ENCODE measurements at regions not wholly inside any gene's neighbourhood (a gene's known extent, or its start where the extent isn't known, plus 50 kb on each side); places are given as distances from the start of the nearest gene placed in this dataset.
"Not testable (repeated sequence)": the region's sequence is repeated elsewhere in the genome, so short reads cannot be mapped to it uniquely, and the experiment has no call there.

DNA sequence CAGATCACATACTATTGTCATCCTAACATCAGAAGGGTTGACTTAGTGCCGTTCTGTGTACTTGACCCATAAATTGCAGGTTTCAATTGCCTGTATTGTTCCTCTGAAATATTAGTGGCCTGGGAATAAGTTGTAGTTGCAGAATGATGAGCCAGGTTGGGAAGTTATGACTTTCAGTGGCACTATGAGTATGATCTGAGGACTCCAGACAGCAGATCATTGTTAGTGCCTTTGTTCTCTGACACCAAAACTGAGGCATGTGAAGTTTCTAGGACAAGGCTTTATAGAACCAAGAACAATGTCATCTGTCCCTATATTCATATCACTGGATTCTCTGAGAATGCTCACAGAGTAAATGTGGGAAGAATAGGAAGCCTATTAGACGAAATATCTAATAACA lies 403.7 kb downstream of the STK39 start:
- DNase-seq (ENCODE audit: low read depth in 2 of 2): no peak

DNA sequence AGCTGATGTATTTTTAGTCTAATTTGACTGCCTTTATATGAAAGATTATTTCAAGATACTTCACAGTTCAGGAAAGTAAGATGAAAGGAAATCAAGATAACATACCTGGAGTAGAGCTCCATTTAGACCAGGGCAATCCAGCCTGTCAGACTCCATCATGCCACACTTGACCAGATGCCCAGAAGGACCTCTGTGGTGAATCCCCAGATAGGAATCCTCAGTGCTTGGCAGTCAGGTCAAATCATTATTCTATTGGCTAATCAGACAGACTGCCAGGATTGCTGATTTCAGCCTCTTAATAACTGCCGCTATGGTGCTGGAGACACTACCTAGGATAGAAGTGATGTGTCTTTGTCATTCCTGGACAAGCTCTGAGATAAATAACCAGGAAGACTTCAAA lies 404.2 kb downstream of the STK39 start:
- no peak for DNase-seq (ENCODE audit: low read depth in 2 of 2)

- DNase-seq (ENCODE audit: low read depth in 2 of 2): no peak
Observed at GRCh38 chr2:167842047-167842446, 405.3 kb downstream of the STK39 start.

DNA sequence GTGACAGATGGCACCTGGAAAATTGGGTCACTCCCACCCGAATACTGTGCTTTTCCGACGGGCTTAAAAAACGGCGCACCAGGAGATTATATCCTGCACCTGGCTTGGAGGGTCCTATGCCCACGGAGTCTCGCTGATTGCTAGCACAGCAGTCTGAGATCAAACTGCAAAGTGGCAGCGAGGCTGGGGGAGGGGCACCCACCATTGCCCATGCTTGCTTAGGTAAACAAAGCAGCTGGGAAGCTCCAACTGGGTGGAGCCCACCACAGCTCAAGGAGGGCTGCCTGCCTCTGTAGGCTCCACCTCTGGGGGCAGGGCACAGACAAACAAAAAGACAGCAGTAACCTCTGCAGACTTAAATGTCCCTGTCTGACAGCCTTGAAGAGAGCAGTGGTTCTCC lies 412.1 kb downstream of the STK39 start:
- not testable (repeated sequence) for DNase-seq (ENCODE audit: low read depth in 2 of 2)

DNA sequence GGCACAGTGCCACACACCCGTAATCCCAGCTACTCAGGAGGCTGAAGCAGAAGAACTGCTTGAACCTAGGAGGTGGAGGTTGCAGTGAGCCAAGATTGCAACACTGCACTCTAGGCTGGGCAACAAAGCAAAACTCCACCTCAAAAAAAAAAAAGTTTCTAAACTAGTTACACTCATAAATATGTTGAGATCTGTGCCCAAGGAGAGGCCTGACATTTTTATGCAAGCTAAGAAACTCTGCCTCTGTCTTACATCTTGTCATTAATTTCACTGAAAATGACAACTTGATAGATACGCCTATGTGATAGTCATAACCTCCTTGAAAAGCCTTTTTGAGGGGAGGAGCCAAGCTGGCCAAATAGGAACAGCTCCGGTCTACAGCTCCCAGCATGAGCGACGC lies 412.7 kb downstream of the STK39 start:
- no peak for DNase-seq (ENCODE audit: low read depth in 2 of 2)

DNA sequence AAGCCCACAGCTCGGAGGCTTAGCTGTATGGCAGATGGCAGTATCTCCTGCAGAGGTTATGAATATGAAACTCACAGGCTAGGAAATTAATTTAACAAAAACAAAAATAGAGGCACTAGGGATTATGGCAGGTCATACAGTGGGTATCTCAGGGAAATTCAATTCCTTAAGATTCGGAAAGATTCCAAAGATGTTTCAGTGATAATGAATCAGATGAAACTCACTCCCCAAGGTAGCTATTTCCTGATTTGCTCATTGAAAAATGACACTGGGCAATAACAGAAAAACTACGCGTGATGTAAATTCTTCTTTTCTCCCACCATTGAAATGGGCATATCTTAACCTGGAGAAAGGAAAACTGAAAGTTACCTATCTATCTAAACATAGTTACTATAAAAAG lies 414.1 kb downstream of the STK39 start:
- DNase-seq (ENCODE audit: low read depth in 2 of 2): no peak

- no peak for DNase-seq (ENCODE audit: low read depth in 2 of 2)
Observed at GRCh38 chr2:167832868-167833287, 414.5 kb downstream of the STK39 start.

DNA sequence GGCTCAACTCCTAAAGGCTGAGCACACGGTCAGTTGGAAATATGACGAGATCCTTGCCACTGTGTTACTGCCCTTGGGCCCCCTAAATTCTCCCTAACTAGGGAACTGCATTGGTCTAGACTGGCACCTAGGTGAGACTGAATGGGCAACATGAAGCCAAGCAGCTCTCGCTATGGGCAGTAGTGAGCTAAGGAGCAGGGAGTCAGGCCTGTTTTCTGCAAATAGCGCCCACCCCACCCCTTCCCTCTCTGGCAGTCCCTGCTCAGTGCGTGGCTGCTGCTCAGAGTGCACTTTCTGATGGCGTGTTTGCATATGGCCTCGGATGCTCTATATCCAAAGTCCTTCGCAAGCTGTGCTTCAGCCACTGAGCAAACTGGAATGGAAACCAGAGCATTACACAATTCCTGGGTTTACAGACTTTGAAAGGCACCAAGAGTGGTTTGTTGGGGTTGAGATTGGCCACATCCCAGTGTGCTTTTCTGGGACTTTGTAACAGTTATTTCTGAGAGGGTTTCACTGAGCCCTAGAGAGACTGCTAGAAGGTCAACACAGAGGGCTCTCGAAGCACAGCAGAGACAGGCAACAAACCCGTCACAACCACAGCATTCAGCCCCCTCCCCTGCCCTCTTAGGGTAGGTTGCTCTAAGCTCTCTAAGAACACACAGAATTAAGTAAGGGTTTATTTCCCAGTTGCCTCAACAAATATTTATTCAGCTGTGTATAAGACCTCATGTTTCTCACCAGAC lies 419.9 kb downstream of the STK39 start:
- no peak for DNase-seq (ENCODE audit: low read depth in 2 of 2)

DNA sequence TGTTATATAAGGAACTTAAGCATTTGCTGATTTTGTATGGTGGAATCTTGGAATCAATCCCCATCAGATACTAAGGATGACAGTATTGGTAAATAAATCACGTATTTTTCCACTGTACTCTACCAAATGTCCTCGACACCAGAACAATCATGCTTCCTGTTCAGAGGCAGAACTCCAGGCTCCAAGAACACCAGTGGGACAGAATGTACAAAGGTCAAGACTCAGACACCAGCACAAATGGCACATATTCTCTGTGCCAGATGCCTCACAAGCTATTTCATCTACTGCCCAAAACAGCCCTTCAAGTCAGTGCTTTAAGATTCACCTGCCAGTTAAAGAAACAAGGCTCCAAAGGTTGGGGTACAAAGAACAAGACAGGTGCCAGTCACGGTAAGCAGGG lies 420.5 kb downstream of the STK39 start:
- no peak for DNase-seq (ENCODE audit: low read depth in 2 of 2)

DNA sequence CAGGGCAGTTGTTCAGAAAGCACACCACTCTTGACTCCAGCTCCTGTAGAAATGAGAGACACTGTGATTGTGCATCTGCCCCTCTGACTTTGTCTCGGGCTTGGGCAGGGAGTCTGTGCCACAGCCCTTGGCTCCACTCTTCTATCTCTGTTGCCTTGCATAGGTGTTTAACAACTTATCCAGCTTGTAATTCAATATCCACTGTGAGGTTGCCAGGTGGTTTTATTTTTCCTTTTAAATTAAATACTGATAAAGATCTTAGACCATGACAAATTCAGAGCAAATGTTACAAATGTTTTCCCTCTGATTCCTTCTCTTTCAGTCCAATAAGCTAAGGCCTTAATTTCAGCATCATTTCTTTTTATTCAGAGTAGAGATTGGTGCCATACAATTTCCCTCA lies 421.7 kb downstream of the STK39 start:
- no peak for DNase-seq (ENCODE audit: low read depth in 2 of 2)

DNA sequence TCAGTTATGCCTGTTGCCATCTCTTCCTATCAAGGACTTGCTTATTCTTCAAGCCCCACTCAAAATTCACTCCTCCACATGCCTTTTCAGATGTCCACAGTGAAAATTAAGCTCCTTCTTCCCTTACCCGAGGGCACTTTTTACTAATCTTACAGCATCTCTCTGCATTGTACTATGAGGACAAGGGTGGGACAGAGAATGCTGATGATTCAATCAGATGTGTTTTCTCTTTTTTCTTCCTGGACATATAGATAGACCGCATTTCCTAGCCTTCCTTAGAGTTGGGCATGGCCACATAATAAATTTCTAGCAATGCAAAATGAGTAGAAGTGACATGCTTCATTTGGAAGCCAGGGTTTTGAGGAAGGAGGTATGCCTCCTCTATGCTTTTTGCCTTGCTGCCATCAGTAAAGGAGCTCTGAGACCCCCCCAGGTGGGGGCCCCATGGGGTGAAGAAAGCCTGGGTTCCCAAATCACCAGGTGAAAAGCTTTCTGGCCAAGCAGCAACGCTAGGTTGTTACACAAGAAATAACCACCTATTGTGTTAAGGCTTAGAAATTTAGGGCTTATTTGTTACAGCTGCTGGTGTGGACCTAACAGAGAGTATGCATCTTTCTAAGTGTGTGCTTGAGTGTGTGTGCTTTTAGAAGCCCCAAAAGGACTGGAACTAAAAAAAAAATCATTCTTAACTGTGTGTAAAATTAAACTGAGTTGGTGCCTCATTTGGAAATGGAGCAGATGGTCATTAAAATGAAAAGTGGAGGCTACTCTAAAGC lies 424.5 kb downstream of the STK39 start:
- DNase-seq (ENCODE audit: low read depth in 2 of 2): no peak

GRCh38 chr2:167820488-167820887 lies 426.9 kb downstream of the STK39 start:
- no peak for DNase-seq (ENCODE audit: low read depth in 2 of 2)

GRCh38 chr2:167818521-167818920 lies 428.9 kb downstream of the STK39 start:
- no peak for DNase-seq (ENCODE audit: low read depth in 2 of 2)

DNA sequence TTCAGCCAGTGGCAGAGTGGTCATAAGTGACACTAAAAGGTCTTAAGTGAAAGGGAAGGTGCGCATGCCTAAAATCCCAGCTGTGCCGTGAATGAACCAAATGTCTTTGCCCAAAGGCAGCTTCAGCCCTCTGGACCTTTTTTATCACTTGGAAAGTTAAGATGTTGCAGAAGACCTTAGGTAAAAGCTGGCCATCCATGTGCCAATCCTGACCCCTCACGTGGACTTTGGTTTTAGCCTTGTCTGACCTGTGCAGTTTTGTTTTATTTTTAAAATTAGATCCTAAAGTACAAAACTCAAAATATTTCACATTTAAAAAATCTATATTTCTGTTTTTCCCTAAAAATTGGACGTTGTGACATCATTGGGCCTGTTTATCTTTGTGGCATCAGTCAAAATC lies 429.5 kb downstream of the STK39 start:
- DNase-seq (ENCODE audit: low read depth in 2 of 2): no peak

GRCh38 chr2:167817422-167817821 lies 430.0 kb downstream of the STK39 start:
- DNase-seq (ENCODE audit: low read depth in 2 of 2): no peak

DNA sequence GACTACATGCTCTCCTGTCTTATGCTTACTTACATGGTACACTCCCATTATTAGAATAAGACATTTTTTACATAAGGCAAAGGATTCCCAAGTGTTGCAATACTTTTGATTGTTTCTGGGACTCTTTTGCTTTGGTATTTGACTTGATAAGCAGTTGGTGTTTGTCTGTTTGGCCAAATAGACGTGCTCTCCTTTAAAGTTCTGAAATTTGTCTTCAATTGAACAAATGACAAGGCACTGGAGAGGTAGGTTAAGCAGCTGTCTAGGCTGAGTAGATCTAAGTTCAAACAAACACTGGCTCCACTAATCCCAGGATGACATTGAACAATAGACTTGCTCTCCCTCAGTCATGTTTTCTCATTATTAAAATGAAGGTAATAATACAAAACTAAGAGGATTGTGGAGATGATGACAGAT lies 430.5 kb downstream of the STK39 start:
- DNase-seq (ENCODE audit: low read depth in 2 of 2): no peak

- DNase-seq (ENCODE audit: low read depth in 2 of 2): no peak
Observed at GRCh38 chr2:167814881-167815718, 432.3 kb downstream of the STK39 start.

GRCh38 chr2:167814482-167814880 lies 432.9 kb downstream of the STK39 start:
- not testable (repeated sequence) for DNase-seq (ENCODE audit: low read depth in 2 of 2)

DNA sequence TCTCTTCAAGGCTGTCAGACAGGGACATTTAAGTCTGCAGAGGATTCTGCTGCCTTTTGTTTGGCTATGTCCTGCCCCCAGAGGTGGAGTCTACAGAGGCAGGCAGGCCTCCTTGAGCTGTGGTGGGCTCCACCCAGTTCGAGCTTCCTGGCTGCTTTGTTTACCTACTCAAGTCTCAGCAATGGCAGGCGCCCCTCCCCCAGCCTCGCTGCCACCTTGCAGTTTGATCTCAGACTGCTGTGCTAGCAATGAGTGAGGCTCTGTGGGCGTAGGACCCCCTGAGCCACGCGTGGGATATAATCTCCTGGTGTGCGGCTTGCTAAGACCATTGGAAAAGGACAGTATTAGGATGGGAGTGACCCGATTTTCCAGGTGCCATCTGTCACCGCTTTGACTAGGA lies 437.6 kb downstream of the STK39 start:
- not testable (repeated sequence) for DNase-seq (ENCODE audit: low read depth in 2 of 2)

DNA sequence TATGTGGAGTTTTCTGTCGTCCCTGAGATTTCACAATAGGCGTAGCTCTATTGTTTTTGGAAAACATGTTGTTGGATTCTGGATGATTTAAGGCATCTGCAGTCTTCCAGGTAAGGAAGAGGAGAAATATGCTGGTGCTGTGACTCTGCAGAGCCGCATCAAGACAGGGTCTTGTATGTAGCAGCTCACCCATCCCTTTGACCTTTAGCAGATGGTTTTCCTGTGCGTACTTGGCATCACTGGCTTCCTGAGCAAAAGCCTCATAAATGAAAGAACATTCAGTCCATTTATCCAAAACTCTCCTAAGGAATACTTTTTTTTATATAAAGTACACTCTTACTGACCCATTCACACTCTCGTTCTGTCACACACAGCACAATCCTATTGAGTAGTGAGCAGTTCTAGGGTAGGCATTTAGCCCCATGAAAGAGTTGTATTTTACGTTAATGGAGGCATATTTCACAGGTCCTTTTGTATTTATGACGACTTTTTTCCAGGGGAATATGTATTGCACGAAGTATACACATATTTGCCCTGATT lies 443.9 kb downstream of the STK39 start:
- DNase-seq (ENCODE audit: low read depth in 2 of 2): no peak

GRCh38 chr2:167794554-167795255 lies 452.7 kb downstream of the STK39 start:
- no peak for DNase-seq (ENCODE audit: low read depth in 2 of 2)

All from fibroblast of skin of left quadriceps (primary cell).